ENCODE measurements at regions not wholly inside any gene's neighbourhood (a gene's known extent, or its start where the extent isn't known, plus 50 kb on each side); places are given as distances from the start of the nearest gene placed in this dataset.

GRCh38 chr6:50658561-50658960 is 54.8 kb upstream of the TFAP2D start:
- no peak for TF ChIP-seq POLR2A (IDR thresholded peaks at IDR 0.05; ENCODE audit: low read depth, low read length)
- TF ChIP-seq MXI1 (IDR thresholded peaks at IDR 0.05; ENCODE audit: borderline replicate concordance, low read depth, low read length), result no peak
- no peak for TF ChIP-seq USF2 (IDR thresholded peaks at IDR 0.05; ENCODE audit: low read depth, low read length)
- no peak for TF ChIP-seq CTCF (conservative IDR thresholded peaks at IDR 0.05; ENCODE audit: low read depth, low read length)
- TF ChIP-seq BHLHE40 (IDR thresholded peaks at IDR 0.05; ENCODE audit: low read depth, low read length), result no peak
- no peak for TF ChIP-seq CEBPB (IDR thresholded peaks at IDR 0.05; ENCODE audit: low read depth, low read length)
- TF ChIP-seq RAD21 (IDR thresholded peaks at IDR 0.05; ENCODE audit: low read length), result no peak
- TF ChIP-seq FOS (IDR thresholded peaks at IDR 0.05; ENCODE audit: low read depth, low read length), result no peak
- no peak for TF ChIP-seq RCOR1 (IDR thresholded peaks at IDR 0.05; ENCODE audit: insufficient replicate concordance, low read length)
- TF ChIP-seq ELK1 (IDR thresholded peaks at IDR 0.05; ENCODE audit: borderline replicate concordance, low read depth, low read length), result no peak
- no peak for TF ChIP-seq NFE2L2 (IDR thresholded peaks at IDR 0.05; ENCODE audit: low read depth, low read length)
- no peak for TF ChIP-seq SMC3 (IDR thresholded peaks at IDR 0.05; ENCODE audit: low read depth, low read length)
